ENCODE measurements at regions not wholly inside any gene's neighbourhood (a gene's known extent, or its start where the extent isn't known, plus 50 kb on each side); places are given as distances from the start of the nearest gene placed in this dataset.

DNA sequence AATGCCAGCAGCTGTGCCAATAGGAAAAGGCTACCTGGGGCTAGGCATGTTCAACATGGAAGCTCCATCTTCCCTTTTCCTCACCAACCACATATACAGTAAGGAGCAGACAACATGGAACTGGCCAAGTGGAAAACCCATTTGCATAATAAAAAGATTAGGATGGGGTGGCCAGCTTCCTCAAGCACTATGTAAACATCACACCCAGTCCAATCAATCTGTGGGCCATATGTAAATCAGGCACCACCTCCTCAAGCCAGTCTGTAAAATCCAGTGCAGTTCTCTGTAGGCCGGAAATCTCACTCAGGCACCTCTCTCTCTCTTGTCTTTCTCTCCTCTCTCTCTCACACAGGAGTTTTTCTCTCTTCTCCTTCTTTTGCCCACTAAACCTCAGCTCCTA, 360.2 kb upstream of the GRIA1 start:
- DNase-seq (ENCODE audit: low read depth), result no peak

DNA sequence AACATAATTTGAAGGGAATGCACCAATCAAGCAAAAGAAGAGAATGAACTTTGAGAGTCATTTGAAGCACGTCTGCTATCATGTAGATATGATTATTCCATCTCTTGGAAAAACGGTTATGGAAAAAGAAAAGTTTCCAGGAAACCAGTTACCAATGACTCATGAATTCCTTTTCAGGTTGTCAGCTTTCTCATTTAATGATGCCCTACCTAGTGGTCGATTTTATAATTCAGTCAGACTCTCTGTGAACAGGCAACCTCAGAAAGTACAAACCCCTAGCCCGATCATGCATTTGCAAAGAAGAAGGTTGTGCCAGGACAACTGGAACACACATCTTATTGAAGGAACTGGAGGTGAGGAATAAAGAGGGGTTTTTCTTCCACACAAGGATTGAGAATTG, 355.1 kb upstream of the GRIA1 start:
- DNase-seq (ENCODE audit: low read depth), result no peak

DNA sequence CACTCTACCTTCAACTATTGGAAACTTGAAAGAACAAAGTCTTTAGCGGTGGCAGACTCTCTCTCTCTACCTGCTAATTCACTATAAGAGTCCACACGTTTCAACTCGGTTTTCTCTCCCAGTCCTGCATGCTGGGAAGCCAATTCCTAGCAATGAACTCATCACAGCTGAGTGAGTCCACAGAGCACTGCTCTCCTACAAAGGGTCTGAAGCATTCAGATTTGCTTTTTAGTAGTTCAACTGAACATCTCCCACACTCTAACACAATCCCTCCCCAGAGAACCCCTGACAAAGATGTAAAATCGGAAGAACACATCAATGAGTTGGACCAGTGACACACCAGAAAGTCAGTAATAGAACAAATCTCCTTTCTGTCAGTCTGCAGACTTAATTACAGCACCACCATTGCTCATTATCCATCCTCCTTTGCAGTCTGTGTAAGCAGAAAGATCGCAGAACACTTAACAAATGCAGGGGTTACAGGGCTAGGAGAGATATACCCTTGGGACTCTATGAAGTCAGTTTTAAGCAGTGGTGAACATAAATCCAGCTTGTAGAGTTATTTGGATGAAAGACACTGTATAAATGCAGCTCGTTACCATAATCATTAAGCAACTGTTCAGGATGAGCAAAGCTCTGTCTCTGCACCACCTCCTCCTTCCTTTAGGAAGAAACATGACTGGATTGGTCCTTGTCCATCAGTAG, 353.4 kb upstream of the GRIA1 start:
- DNase-seq (ENCODE audit: low read depth), result no peak

DNA sequence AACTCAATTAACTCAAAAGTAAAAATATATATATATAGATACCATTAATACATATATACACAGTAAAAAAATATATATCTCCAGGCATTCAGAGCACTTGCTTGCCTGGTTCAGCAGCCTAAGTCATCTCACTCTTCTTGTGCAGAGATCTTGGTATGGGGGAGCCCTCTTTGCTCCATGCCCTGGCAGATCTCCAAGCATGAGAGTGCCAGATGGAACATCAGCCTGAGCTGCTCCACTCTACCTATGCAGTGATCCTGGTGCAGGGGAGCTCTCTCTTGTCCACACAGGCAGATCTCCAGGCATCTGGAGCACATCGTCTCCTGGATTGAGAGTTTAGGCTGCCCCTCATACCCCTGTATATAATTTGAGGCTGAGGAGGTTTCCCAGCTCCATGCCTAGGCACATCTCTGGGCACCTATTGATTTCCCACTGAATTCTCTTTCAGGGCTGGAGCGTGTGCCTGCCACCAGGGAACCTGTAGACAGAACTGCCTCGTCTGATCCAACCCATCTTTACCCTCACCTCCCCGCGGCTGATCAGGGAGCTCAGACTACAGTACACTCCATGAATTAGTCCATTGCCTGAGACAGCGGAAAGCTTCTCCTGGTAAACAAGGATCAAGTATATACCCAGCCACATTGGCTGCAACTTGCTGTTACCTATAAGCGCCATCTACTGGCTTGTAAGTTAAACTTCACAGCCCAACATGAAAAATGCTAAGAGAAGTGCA, 342.4 kb upstream of the GRIA1 start:
- peak; percentile 20 for DNase-seq (ENCODE audit: low read depth)

DNA sequence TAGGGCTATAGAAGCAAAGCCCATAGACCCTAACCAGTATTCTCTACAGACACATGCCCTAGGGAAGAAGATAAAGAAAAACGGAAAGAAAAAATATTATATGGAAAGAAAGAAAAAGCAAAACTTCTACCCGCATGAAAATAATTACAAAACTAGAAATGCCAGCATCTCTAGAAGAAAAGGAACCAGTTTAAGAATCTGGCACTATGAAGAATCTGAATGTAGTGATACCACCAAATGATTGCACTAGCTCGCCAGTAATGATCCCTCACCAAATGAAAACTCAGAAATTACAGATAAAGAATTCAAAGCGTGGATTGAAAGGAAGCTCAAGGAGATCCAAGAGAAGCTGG, 341.9 kb upstream of the GRIA1 start:
- DNase-seq (ENCODE audit: low read depth), result no peak

DNA sequence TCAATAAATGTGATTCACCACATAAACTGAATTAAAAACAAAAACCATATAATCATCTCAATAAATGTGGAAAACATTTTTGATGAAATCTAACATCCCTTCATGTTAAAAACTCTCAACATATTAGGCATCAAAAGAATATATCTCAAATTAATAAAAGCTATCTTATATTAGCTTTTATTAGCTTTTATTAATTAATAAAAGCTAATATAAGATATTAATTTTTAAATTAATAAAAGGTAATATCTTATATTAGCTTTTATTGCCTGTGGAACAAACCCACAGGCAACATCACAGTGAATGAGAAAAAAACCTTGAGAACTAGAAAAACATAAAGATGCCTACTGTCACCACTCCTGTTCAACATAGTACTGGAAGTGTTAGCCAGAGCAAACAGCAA, 338.9 kb upstream of the GRIA1 start:
- DNase-seq (ENCODE audit: low read depth), result no peak

DNA sequence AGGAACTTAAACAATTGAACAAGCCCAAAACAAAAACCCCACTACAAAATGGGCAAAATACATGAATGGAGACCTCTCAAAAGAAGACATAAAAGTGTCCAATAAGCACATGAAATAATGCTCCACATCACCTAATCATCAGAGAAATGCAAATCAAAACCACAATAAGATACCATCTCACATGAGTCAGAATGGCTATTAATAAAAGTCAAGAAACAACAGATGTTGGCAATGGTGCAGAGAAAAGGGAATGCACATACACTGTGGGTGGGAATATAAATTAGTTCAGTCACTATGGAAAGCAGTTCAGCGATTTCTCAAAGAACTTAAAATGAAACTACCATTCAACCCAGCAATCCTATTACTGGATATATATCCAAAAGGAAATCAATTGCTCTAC, 337.4 kb upstream of the GRIA1 start:
- no peak for DNase-seq (ENCODE audit: low read depth)

DNA sequence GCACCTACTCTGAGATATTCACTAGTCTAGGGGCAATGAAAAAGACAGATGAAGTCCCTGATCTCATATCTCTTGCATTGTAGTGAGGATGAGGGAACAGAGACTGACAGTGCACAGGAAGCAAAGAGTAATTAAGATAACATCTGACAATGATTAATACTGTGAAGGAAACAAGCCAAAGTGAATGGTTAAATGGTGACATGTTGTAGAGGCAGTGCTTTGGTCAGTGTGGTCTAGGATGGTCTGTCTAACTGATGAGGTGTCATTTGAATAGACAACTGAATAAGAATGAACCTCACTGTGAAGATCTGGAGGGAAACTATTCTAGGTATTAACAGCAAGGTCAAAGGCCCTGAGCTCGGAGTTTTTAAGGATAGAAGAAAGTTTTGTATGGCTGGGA, 333.3 kb upstream of the GRIA1 start:
- no peak for DNase-seq (ENCODE audit: low read depth)

DNA sequence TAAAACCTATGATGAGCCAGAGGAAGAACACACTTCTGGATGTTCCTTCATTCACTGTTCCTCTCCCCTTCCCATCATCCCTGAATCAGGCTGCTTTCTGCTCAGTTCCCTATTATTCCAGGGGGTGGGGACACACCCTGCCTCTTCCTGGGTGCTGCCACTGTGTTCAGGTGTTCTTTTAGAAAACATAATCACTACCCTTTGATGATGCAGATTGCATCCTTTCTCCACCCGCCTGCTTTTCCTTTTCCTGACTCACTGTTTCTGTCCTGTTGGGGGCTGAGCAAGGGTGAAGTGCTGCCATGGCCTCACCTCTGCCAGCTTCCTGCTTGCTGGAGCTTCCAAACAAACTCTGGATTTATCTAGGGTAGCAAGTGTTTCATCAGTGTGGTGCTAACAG, 331.9 kb upstream of the GRIA1 start:
- no peak for DNase-seq (ENCODE audit: low read depth)

DNA sequence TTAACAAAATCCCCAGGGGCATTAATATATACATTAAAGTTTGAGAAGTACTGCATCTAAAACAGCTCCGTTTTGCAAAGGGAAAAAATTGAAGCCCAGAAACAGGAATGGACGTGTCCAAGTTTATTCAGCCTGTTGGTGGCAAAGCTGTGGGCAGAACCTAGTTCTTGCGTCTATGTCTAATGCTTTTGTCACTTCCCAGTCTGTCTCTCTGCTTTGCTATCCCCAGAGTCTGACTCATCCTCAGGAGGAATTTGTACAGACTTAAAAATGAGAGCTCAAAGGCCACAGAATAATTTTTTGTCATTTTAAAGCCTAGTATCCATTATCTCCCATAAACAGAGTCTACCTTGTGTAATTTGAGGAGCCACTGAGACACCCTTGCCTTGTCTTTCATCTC, 330.9 kb upstream of the GRIA1 start:
- no peak for DNase-seq (ENCODE audit: low read depth)

DNA sequence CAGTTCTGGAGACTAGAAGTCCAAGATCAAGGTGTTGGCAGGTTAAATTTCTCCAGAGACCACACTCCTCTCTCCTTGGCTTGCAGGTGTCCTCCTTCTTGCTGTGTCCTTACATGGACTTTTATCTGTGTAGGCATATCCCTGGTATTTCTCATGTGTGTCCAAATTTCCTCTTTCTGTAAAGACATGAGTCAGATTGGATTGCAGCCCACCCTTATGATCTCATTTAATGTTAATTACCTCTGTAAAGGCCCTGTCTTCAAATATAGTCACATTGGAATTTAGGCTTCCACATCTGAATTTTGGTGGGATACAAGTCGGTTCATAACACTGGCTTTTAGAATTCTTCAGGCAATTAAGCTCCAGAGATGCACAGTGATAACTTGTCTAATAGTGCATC, 322.2 kb upstream of the GRIA1 start:
- DNase-seq (ENCODE audit: low read depth), result no peak

DNA sequence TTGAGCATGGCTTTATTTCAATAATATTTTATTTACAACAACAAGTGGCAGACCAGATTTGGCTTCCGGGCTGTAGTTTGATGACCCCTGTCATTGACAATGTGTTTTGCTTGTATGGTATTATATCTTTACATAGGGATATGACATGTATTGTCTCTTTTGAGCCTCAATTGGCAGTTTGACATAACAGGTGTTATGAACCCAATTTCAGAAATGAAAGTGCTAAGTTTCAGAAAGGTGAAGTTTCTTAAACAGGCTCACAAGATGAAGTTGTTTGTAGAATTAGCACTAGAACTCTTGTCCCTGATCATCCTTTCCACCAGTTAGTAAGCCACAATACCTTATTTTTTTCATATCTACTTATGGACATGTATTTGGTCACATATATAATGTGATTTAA, 303.0 kb upstream of the GRIA1 start:
- DNase-seq (ENCODE audit: low read depth), result no peak

DNA sequence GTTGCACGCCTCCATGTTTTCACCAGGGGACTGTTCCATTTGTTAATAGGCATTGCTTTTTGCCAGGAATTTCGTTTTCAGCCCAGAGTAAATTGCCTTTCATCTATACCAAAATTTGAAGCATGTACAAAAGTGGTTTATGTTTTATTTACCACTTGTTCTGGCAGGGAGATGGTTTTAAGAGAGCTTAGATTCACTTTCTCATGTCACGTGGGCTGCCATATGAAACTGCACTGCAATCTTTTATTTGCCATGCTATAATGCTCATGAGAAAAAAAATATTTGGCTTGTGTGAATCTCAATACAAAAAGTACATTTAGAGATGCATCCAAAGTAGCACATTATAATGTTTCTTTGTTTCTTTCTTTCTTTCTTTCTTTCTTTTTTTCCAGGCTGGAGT, 284.1 kb upstream of the GRIA1 start:
- DNase-seq (ENCODE audit: low read depth), result no peak

DNA sequence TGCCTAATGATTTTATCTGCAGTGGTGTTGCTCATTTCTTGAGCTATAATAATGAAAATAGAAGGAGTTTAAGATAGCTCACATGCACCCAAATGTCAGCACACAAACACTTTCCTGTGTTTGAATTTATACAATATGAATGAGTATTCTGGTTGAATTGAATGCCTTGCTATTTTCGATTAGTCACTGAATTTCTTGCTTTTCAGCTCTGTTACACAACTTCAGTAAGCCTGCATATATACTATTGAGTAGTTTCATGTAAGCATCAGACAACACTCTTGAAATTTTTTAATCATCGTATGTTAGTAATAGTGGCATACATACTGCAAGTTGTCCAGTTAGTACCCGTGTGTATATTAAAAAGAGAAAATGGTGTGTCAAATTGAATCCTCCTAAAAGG, 281.5 kb upstream of the GRIA1 start:
- DNase-seq (ENCODE audit: low read depth), result no peak

DNA sequence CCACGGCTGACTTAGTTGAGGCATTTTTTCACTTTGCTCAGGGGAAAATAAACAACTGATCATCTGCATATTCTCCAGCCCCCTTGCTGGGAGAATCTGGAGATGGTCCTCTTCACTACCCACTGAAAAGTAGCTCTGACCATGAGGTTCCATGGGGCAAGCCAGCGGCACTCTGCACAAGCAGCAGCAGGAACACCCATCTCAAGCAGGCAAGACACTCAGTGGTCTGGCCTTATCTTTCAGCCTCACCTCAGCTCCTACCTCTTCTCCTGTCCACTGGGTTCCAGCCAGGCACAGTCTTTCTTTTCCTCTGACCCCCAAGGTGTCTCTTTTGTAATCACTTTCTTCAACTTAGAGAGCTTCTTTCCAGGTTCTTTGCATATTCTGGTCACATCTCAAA, 280.8 kb upstream of the GRIA1 start:
- no peak for DNase-seq (ENCODE audit: low read depth)

DNA sequence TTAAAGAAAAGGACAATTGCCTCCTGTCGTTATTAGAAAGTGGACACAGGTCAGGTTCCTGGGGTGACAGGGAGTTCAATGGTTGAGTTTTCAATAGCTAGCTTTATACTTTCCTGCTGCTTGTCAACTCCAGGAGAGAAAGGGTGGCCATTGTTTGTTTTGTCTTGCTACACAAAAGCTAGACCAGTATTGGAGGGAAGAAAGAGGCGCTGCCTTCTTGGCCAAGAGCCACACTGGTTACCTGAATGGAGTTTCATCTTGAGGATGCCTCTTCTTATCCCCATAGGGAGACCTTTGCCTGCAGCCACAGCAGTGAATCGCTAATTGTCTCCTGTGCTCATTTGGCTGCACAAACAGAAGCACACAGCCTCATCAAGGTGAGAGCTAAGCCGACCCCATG, 279.4 kb upstream of the GRIA1 start:
- no peak for DNase-seq (ENCODE audit: low read depth)

DNA sequence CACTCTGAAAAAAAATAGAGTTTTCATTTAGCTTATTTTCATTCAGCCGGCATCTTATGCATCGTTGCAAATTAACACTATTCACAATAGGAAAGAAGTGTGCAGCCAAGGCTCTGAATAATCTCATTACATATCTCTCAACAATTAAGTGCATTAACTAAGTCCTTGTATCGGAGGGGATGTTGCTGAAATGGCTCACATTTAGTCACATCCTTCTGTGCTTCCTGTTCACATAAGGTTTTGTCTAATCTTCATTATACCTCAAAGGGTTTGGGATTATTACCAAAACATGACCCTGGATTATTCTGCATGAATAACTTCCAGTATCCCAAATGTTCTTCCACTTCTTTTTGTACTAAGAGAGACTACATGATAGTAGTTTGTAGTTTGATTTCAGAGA, 278.0 kb upstream of the GRIA1 start:
- no peak for DNase-seq (ENCODE audit: low read depth)

DNA sequence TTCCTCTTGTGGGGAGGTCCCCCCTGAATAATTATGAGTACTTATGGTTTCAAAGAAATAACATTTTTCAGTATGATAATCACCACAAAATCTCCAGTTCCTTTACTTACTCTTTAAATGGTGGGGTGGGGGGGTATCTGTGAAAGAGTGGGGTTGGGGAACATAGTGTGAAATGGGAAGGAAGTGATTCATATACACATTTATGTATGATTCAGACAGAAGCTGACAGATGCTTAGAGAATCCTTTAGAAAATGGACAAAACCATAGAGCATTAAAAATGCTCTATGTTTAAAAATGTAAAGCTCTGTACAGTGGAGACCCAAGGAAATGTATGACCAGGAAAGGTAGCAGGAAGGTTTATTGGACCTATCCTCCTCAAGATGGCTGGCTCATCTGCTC, 267.5 kb upstream of the GRIA1 start:
- no peak for DNase-seq (ENCODE audit: low read depth)

DNA sequence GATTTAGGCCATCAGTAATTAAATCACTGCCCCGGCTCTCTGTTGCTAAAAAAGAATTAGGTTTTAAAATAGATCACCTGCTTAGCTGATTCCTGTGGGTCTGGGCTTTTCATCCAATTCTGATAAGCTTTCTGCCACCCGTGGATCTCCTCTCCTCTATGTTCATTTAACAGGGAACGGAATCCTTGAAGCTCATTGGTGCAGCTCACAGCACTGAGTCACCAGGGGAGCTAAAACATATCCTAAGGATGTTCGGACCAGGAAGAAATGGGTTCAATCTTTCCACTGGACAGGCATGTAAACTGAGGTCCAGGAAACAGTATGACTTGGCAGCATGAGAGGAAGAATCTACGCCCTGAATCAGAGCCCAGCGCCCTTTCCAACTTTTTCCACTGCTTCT, 267.1 kb upstream of the GRIA1 start:
- no peak for DNase-seq (ENCODE audit: low read depth)

DNA sequence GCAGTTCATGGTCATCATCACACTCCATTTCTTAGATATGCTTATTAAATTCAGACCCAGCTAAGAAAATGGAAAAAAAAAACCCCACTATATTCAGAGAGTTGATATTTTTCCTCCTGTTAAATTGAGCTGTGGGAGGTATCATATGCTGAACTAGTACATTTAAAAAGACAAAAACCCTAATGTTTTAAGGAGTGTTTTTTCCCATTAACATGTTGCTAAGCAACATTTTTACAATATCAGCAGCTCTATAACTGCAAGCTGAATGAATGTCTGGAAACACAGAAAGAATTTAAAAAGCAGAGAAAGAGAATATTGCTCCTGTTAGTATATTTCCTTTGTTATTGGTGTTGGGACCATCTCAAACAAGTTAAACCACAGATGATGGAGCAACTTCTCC, 265.8 kb upstream of the GRIA1 start:
- no peak for DNase-seq (ENCODE audit: low read depth)

DNA sequence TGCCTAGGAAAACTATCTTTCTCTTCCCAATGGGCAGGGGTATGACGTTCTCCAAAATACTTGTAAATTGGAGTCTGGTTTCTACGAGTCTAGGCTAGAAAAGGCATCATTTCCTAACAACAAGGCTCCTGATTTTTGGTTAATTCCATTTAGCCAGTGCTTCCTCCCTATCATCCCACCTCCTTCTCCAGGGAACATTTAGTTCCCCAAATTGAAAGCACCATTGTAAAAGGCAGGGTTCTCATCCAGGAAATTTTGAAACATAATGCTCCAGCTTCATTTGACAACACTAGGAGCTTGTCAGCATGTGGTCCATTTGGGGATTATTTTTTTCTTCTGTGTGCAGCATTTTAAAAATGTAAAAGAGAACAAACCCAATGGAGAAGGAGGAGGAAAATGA, 256.5 kb upstream of the GRIA1 start:
- no peak for DNase-seq (ENCODE audit: low read depth)

DNA sequence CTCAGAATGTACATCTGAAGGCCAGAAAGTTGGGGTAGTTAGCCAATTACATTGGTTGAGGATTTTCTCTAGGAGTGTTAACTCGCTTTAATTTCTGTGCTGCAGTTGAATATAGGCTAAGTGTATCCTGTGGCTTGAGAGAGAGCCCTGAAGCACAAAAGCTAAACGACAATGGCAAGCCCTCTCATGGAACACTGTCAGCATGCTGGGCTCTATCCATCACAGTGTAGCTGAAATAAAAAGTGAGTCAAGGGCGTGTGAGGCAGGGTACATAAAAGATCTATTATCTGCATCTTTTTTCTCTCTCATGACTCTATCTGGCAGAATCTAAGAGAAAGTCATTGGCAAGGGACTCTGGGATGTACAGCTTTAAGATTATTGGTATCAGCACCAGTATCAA, 254.2 kb upstream of the GRIA1 start:
- DNase-seq (ENCODE audit: low read depth), result no peak

DNA sequence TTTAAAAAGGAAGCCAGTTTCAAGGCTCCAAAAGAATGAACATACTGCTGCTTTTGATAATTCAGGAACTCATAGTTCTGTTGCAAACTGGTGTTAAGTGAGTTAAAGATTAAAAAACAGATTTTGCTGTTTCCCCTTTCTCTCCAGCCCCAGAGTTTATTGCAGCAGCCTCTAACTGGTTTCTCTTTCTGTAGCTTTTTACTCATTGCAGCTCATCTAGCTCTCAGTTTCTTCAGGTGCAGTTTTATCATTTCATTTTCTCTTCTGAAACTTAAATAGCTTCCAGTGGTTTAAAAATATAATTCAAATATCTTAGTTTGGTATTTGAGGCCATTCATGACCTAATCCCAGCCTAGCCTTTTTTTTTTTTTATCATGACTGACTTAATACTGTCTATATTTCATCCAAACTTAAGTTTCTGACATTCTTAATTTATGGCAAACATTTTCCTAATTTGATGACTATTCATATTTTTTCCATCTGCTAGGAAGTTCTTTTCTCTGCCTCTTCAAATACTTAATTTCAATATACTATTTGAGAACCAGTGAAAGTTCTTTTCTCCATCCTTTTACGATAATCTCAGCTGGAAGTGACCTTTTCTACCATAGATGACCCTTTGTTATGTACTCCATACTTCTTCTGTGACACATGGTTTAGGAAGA, 252.7 kb upstream of the GRIA1 start:
- DNase-seq (ENCODE audit: low read depth), result no peak

DNA sequence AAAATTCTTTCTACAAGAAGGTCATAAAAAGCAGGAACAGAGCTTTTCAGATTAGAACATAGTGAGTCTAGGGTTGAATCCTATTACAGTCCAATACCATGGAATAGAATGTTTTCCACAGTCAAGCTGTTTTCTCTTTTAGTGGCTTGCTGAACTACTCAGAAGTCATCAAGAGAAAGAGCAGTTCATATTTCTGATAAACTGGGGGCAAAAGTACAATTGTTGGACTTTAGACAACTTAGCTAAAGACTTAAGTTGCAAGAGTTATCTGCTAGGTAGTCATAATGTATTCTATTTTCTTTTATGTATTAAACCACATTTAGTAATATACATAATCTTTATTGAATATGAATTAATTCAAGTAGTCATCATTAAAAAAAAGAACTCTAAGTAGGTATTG, 233.1 kb upstream of the GRIA1 start:
- DNase-seq (ENCODE audit: low read depth), result no peak

All from fibroblast of the conjunctiva (primary cell).